GM18505 (cell line): ENCODE measurements at regions not wholly inside any gene's neighbourhood (a gene's known extent, or its start where the extent isn't known, plus 50 kb on each side); places are given as distances from the start of the nearest gene placed in this dataset.
A peak's percentile ranks its signal among the peaks of the same experiment; 100 is the strongest.

Experiments used
- ATAC-seq: cut with Tn5 transposase; IDR thresholded peaks from one replicate; pipeline ENCODE4 v1.9.1; 2021; ENCODE audit not compliant: unreplicated experiment
- POLR2A ChIP-seq: IDR thresholded peaks from 4 replicates; pipeline ENCODE4 v1.6.1; 2011; ENCODE audit warnings: borderline replicate concordance; ENCODE audit not compliant: insufficient read depth, insufficient read length; ENCODE audit errors: extremely low read depth

GRCh38 chr12:77741974-77742517 lies 88.6 kb upstream of the NAV3 start:
- ATAC-seq = no peak
- no peak for TF ChIP-seq POLR2A

GRCh38 chr12:77736219-77736965 lies 94.3 kb upstream of the NAV3 start:
- ATAC-seq = no peak
- no peak for TF ChIP-seq POLR2A

GRCh38 chr12:77734214-77734883 lies 96.3 kb upstream of the NAV3 start:
- no peak for ATAC-seq
- no peak for TF ChIP-seq POLR2A

GRCh38 chr12:77728018-77728417 lies 102.7 kb upstream of the NAV3 start:
- TF ChIP-seq POLR2A = no peak
- ATAC-seq = no peak

GRCh38 chr12:77727442-77728001 lies 103.2 kb upstream of the NAV3 start:
- no peak for TF ChIP-seq POLR2A
- ATAC-seq = no peak

- ATAC-seq = no peak
- no peak for TF ChIP-seq POLR2A
Measured at GRCh38 chr12:77725611-77726010, 105.1 kb upstream of the NAV3 start.

GRCh38 chr12:77724367-77724957 lies 106.2 kb upstream of the NAV3 start:
- TF ChIP-seq POLR2A = no peak
- ATAC-seq = peak; percentile 62

GRCh38 chr12:77723308-77723707 lies 107.4 kb upstream of the NAV3 start:
- TF ChIP-seq POLR2A = no peak
- ATAC-seq = no peak

- no peak for ATAC-seq
- TF ChIP-seq POLR2A = no peak
Measured at GRCh38 chr12:77722536-77722935, 108.2 kb upstream of the NAV3 start.

GRCh38 chr12:77720258-77720657 lies 110.4 kb upstream of the NAV3 start:
- TF ChIP-seq POLR2A = no peak

GRCh38 chr12:77710209-77710608 lies 120.5 kb upstream of the NAV3 start:
- no peak for ATAC-seq
- TF ChIP-seq POLR2A = no peak

More at GRCh38 chr12:77720258-77720657, 110.4 kb upstream of the NAV3 start:
- no peak for ATAC-seq

GRCh38 chr12:77697126-77697525 lies 133.6 kb upstream of the NAV3 start:
- ATAC-seq = no peak
- no peak for TF ChIP-seq POLR2A

GRCh38 chr12:77696183-77696582 lies 134.5 kb upstream of the NAV3 start:
- ATAC-seq = no peak

More at GRCh38 chr12:77696183-77696582, 134.5 kb upstream of the NAV3 start:
- TF ChIP-seq POLR2A = no peak
